ENCODE measurements at regions not wholly inside any gene's neighbourhood (a gene's known extent, or its start where the extent isn't known, plus 50 kb on each side); places are given as distances from the start of the nearest gene placed in this dataset.

- no peak for DNase-seq (ENCODE audit: low spot score)
Measured at GRCh38 chr13:59494151-59494550, 669.6 kb downstream of the DIAPH3 start.

- DNase-seq (ENCODE audit: low spot score) = no peak
Measured at GRCh38 chr13:59494560-59494970, 669.2 kb downstream of the DIAPH3 start.

DNA sequence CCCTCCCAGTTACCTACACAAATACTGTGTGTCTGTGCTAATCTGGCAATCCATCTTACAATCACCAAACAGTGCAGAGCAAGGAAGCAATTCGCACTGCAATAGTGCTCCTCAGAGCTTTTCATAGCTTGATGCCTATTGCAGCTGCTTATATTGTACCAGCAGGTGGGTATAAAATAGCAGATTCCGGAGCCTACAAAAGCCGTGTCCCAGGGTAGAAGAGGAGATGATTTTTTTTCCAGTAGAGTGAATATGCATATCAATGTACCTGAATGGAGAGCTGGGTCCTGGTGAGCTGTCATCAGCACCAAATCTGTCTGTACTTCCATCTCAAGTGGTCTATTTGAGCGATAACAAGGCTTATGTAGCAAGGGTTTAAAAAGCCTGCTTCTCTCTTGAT lies 668.4 kb downstream of the DIAPH3 start:
- no peak for DNase-seq (ENCODE audit: low spot score)

DNA sequence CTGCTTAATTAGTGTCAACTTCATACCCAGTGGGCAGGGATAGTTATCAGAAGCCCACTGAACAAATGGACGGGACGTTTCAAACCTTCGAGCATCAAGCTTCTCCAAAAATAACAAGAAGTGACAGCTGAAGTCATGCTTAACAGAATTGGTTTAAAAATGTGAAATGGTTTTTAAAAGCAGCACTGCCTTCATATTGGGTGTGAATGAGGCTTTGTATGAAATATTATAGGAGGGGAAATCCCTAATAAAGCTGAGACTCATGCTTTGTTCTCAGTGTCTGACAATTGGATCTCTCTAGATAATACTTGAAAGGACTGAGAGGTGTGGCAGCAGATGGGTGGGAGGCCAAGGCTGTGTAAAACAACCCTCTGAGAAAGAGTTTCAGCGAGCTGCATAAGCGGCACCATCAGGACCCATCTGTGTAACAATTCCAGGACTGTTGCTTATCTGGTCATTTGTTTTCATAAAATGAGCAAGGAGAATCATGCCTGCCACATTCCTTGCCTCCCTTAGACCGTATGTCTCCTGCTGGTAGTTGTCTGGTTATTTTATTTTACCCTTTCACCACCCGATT lies 667.7 kb downstream of the DIAPH3 start:
- DNase-seq (ENCODE audit: low spot score) = no peak

DNA sequence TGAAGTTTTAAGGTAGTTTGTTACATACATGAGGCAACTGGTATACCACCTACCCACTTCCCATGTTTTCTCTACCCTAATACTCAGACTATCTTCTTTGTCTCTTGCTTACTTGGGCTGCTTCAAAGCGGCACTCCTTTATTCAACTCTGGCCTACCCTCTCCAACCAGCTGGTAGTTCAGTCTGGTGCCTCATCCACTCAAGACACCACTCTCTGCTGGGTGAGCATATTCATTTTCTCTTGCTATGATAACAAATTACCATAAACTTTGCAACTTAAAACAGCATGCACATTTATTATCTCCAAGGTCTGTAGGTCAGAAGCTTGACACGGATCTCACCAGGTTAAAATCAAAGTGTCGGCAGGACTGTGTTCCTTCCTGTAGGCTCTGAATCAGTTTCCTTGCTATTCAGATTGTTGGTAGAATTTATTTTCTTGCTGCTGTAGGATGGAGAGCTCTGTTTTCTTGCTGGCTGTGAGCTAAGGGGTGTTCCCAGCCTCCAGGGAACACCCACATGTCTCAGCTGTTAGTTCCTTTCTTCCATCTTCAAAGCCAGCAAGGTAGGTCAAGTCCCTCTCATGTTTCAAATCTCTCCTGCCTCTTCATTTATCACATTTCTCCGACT lies 666.0 kb downstream of the DIAPH3 start:
- DNase-seq (ENCODE audit: low spot score) = no peak

GRCh38 chr13:59501004-59501403 lies 662.7 kb downstream of the DIAPH3 start:
- no peak for DNase-seq (ENCODE audit: low spot score)

DNA sequence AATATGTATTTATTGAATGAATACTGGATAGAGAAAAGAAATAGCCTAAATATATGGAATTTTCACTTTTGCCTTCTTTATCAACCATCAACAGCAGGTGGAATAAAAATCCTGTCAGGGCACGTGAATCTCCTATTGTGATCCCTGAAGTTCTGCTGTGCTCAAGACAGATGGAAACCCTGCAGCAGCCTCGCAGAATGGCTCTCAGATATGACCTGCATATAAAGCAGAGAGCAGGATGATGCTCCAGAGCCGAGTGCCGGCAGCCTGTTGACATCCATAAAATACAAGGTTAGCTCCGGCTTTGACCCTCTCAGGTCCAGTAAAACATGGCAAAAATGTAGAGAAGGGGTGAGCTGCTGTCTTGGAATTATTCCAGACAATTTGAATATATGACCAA lies 659.3 kb downstream of the DIAPH3 start:
- no peak for DNase-seq (ENCODE audit: low spot score)

GRCh38 chr13:59510386-59510785 lies 653.3 kb downstream of the DIAPH3 start:
- DNase-seq (ENCODE audit: low spot score) = no peak

DNA sequence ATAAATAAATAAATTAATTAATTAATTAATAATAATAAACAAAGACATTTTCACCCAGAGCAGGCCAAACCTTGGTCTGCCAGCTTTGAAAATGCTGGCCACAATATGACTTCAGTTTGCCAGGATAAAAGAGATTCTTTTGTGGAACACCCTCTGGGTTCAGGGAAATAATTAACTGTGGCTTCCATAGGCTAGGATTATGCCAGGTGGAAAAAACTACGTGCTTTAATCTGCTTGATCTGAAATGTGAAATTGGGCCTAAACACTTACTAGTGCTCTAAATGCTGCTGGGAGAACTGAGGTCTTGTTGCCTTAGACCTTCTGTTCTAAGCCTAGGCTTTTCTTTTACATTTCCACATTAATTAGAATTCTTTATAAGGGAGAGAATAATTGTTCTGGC lies 650.0 kb downstream of the DIAPH3 start:
- no peak for DNase-seq (ENCODE audit: low spot score)

GRCh38 chr13:59514316-59514715 lies 649.4 kb downstream of the DIAPH3 start:
- no peak for DNase-seq (ENCODE audit: low spot score)

DNA sequence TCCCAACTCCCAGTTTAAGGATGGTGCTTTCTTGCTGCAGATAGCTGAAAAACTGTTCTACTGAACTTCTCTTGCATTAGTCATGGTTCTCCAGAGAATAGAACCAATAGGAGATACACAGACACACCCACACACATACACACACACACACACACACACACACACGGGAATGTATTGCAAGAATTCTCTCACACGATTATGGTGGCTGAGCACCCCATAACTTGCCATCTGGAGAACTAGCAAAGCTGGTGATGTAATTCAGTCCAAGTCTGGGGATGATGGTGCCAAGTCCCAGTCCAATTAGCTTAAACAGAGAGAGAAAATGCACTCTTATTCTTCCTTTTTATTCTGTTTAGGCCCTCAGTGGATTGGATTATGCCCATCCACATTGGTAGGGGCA lies 643.9 kb downstream of the DIAPH3 start:
- no peak for DNase-seq (ENCODE audit: low spot score)

DNA sequence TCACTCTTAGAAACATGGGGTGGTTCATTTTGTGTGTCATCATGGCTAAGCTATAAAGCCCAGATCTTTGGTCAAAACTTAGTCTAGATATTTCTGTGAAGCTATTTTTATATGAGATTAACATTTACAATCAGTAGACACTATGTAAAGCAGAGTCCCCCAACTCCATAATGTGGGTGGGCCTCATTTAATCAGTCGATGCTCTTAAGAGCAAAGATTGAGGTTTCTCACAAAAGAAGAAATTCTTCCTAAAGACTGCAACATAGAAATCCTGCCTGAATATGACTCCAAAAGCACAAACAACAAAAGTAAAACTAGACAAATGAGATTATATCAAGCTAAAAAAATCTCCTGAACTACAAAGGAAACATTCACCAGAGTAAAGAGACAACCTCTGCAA lies 642.2 kb downstream of the DIAPH3 start:
- DNase-seq (ENCODE audit: low spot score) = no peak

DNA sequence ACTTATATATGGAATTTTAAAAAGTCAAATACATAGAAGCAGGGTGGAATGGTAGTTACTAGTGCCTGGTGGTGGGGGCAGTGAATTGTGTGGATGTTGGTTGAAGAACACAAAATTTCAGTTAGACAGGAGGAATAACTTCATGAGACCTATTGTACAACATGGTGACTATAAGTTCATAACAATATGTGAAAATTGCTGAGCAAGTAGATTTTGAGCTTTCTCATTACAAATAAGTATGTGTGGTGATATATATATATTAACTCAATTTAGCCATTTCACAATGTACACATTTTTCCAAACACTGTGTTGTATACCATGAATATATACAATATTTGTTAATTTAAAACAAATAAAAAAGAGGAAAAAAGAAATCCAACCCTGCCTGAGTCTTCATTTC lies 641.1 kb downstream of the DIAPH3 start:
- DNase-seq (ENCODE audit: low spot score) = no peak

GRCh38 chr13:59527500-59527899 lies 636.2 kb downstream of the DIAPH3 start:
- no peak for DNase-seq (ENCODE audit: low spot score)

- peak; percentile 51 for DNase-seq (ENCODE audit: low spot score)
Measured at GRCh38 chr13:59531571-59532091, 632.1 kb downstream of the DIAPH3 start.

DNA sequence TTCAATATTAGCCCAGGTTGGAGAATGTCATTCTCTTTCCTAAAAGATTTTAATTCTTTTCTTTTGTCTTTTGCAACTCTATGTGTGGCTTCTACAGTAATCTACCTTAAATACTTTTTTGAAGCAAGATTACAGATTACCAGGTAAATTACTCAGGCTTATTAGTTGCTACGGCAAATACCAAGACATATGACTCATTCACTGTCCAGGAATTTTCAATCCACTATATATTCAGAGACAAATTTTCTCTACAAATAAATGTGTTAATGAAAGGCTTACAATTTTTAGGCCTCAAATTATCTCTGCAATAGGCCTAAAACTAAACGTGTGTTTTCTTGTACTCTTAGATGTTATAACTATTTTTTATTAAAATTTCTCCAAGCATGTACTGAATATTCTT lies 631.3 kb downstream of the DIAPH3 start:
- no peak for DNase-seq (ENCODE audit: low spot score)

GRCh38 chr13:59533561-59534555 lies 629.9 kb downstream of the DIAPH3 start:
- no peak for DNase-seq (ENCODE audit: low spot score)

DNA sequence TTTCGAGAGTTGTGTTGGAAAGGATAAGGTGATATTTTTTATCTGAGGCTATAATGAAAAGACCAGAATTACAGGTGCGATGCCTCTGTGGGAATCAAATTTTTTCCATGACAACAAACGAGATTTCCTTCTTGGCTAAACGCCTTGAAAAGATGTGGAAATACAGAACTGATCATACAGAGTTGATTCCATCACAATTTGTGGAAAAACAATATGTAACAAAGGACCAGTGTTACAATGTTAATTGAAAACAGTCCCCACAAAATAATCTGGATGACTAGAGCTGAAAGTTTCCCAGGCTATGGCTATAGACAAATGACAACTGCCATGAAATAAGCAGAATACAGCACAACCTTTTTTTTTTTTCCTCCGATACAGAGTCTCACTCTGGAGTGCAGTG lies 628.9 kb downstream of the DIAPH3 start:
- no peak for DNase-seq (ENCODE audit: low spot score)

- no peak for DNase-seq (ENCODE audit: low spot score)
Measured at GRCh38 chr13:59537500-59537899, 626.2 kb downstream of the DIAPH3 start.

- DNase-seq (ENCODE audit: low spot score) = no peak
Measured at GRCh38 chr13:59538512-59538911, 625.2 kb downstream of the DIAPH3 start.

DNA sequence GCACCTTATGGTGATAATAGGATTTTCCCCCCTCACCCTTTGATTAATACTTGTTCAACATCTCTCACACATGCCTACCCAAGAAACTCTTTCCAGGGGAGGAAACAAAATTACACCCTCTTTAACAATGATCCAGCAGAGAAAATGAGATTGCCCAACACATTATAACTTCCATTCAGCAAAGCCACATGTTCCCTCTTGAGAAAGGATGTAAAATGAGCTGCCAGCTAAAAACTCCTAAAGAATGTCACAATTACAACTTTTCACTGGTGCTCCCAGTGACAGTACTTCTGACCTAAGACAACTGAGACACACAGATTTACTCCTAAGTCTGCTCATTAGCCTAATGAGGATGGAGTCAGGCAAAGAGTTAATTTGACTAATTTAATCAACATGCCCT lies 621.4 kb downstream of the DIAPH3 start:
- no peak for DNase-seq (ENCODE audit: low spot score)

DNA sequence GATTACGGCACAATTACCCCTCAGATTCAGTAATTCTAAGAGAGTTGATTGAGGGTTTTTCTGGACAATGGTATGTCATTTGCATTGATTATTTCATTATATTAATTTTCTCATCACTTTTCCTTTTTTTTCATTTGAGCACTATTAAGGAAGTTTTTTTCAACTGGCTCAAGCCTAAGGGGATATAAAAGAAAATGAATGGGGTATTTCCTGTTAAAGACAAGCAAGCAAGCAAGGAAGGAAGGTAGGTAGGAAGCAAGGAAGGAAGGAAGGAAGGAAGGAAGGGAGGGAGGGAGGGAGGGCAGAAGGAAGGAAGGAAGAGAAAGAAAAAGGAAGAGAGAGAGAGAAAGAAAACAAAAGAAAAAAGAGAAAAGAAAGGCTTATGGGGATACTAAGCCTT lies 620.3 kb downstream of the DIAPH3 start:
- no peak for DNase-seq (ENCODE audit: low spot score)

- DNase-seq (ENCODE audit: low spot score) = no peak
Measured at GRCh38 chr13:59545007-59545406, 618.7 kb downstream of the DIAPH3 start.
